Uterus (tissue), 3 donors: ENCODE measurements at regions not wholly inside any gene's neighbourhood (a gene's known extent, or its start where the extent isn't known, plus 50 kb on each side); places are given as distances from the start of the nearest gene placed in this dataset.

Experiments
- DNase-seq, 2 donors: peaks; one replicate each; pipeline ENCODE4 v3.0.0-alpha.2; 2019 to 2020
- H3K27ac ChIP-seq, 2 donors: fragments of 200-600 bp; sonication (generic); 1 replicate in 1 of 2; 2 replicates in 1 of 2; pipeline ENCODE4 v1.5.1; 2016 to 2018
- H3K27me3 ChIP-seq, 2 donors: fragments of 200-600 bp; sonication (generic); one replicate each; pipeline ENCODE4 v1.5.1; 2018 to 2019; ENCODE audit warnings: control low read depth in 1 of 2
- H3K36me3 ChIP-seq, 2 donors: fragments of 200-600 bp; sonication (generic); one replicate each; pipeline ENCODE4 v1.5.1; 2019; ENCODE audit warnings: control low read depth in 1 of 2
- H3K4me1 ChIP-seq, 2 donors: fragments of 200-600 bp; sonication (generic); one replicate each; pipeline ENCODE4 v1.5.1; 2018 to 2019; ENCODE audit warnings: control low read depth in 1 of 2
- H3K4me3 ChIP-seq, 2 donors: fragments of 200-600 bp; sonication (generic); 1 replicate in 1 of 2; 2 replicates in 1 of 2; pipeline ENCODE4 v1.5.1; 2018 to 2019; ENCODE audit warnings: mild to moderate bottlenecking in 1 of 2
- H3K9me3 ChIP-seq, 2 donors: fragments of 200-600 bp; sonication (generic); one replicate each; pipeline ENCODE4 v1.5.1; 2019; ENCODE audit warnings: control low read depth in 1 of 2
- POLR2A ChIP-seq, 2 donors: fragments of 450-650 bp; IDR thresholded peaks; one replicate each; pipeline ENCODE4 v1.6.1; 2016; ENCODE audit warnings: antibody characterized with exemption in 2 of 2, mild to moderate bottlenecking in 1 of 2, moderate library complexity in 1 of 2
- intact Hi-C: fragments of 100-400 bp; cut with DNase I; formaldehyde crosslinking; loops from one replicate; pipeline ENCODE4 v1.15.1; 2023; ENCODE audit warnings: low total_unique reads
- TF ChIP-seq, protein P1 (sequence below), 4 experiments: fragments of 200-600 bp in 2 of 4; fragments of 450-650 bp in 2 of 4; sonication (generic) in 2 of 4; IDR thresholded peaks; one replicate each; pipeline ENCODE4 v1.5.1; 2016 to 2019; ENCODE audit warnings: antibody characterized with exemption in 4 of 4, mild to moderate bottlenecking in 2 of 4, moderate library complexity in 1 of 4
- donor health status: DM: yes; HTN: yes; CAD: no.

GRCh38 chr10:10039595-10039994, 978.1 kb upstream of the CELF2 start:
- no peak for DNase-seq

DNA sequence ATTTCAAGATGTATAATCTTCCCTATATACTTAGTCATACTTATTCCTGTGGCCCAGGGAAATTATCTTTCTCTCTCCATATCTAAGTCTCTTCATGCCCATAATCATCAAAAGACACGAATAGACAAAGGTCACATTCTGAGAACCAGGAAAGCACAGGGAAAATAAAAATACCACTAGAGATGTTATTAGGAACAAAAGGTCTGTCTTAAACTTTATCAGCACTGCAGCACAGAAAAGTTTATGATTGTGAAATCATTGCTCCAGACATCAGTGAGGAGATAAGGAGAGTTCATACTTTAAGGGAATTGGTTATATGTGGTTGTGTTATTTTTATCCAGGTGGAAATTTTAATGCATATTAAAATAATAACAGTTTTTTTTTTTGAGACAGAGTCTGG, 974.6 kb upstream of the CELF2 start:
- Histone ChIP-seq H3K27ac (no peak overlapping the region), H3K4me3 (no peak overlapping the region), H3K4me1 (no peaks in the 10 kb centered on the region), H3K27me3 (no peaks in the 10 kb centered on the region), H3K9me3 (no peaks in the 10 kb centered on the region), H3K36me3 (no peaks in the 10 kb centered on the region)
- intact Hi-C loops: no loop called here
- no peak for TF ChIP-seq POLR2A (IDR thresholded peaks at IDR 0.05)
- TF ChIP-seq, protein P1, sequence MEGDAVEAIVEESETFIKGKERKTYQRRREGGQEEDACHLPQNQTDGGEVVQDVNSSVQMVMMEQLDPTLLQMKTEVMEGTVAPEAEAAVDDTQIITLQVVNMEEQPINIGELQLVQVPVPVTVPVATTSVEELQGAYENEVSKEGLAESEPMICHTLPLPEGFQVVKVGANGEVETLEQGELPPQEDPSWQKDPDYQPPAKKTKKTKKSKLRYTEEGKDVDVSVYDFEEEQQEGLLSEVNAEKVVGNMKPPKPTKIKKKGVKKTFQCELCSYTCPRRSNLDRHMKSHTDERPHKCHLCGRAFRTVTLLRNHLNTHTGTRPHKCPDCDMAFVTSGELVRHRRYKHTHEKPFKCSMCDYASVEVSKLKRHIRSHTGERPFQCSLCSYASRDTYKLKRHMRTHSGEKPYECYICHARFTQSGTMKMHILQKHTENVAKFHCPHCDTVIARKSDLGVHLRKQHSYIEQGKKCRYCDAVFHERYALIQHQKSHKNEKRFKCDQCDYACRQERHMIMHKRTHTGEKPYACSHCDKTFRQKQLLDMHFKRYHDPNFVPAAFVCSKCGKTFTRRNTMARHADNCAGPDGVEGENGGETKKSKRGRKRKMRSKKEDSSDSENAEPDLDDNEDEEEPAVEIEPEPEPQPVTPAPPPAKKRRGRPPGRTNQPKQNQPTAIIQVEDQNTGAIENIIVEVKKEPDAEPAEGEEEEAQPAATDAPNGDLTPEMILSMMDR (IDR thresholded peaks at IDR 0.05): no peak
- DNase-seq: no peak

More at GRCh38 chr10:10039595-10039994, 978.1 kb upstream of the CELF2 start:
- H3K27ac ChIP-seq: no peak overlapping the region
- no peak for TF ChIP-seq POLR2A (IDR thresholded peaks at IDR 0.05)
- TF ChIP-seq, protein P1 (IDR thresholded peaks at IDR 0.05): no peak
- no peak overlapping the region for H3K4me3 ChIP-seq
- H3K9me3 ChIP-seq: no peaks in the 10 kb centered on the region
- intact Hi-C loops: no loop called here
- no peaks in the 10 kb centered on the region for H3K4me1 ChIP-seq
- no peaks in the 10 kb centered on the region for H3K27me3 ChIP-seq
- no peaks in the 10 kb centered on the region for H3K36me3 ChIP-seq

- intact Hi-C loops: no loop called here
- no peaks in the 10 kb centered on the region for H3K27me3 ChIP-seq
- H3K36me3 ChIP-seq: no peaks in the 10 kb centered on the region
- no peak for DNase-seq
- no peak for TF ChIP-seq POLR2A (IDR thresholded peaks at IDR 0.05)
- TF ChIP-seq, protein P1 (IDR thresholded peaks at IDR 0.05): no peak
- H3K4me1 ChIP-seq: no peaks in the 10 kb centered on the region
- no peak overlapping the region for H3K27ac ChIP-seq
- no peak overlapping the region for H3K4me3 ChIP-seq
- no peaks in the 10 kb centered on the region for H3K9me3 ChIP-seq
These were observed 972.5 kb upstream of the CELF2 start for GRCh38 chr10:10044922-10045764.

DNA sequence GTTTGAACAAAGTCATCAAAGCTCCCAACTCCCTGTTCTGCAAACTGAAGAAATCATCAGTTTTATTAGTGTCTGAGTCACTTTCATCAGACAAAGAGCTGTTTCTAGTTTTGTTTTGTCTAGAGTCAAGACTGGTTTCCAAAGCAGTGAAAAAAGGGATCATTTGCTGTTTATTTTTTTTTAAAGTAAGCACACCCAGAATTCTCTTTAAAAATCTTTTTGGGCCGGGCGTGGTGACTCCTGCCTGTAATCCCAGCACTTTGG, 972.0 kb upstream of the CELF2 start:
- no peaks in the 10 kb centered on the region for H3K36me3 ChIP-seq
- H3K27me3 ChIP-seq: no peaks in the 10 kb centered on the region
- H3K27ac ChIP-seq: peak overlapping the region in 1 of 2 donors; percentile 7
- H3K9me3 ChIP-seq: no peaks in the 10 kb centered on the region
- intact Hi-C loops: no loop called here
- H3K4me1 ChIP-seq: no peaks in the 10 kb centered on the region
- DNase-seq: no peak
- TF ChIP-seq, protein P1 (IDR thresholded peaks at IDR 0.05): no peak
- no peak for TF ChIP-seq POLR2A (IDR thresholded peaks at IDR 0.05)
- H3K4me3 ChIP-seq: no peak overlapping the region

GRCh38 chr10:10047426-10047825, 970.2 kb upstream of the CELF2 start:
- no peaks in the 10 kb centered on the region for H3K9me3 ChIP-seq
- no peaks in the 10 kb centered on the region for H3K27me3 ChIP-seq
- DNase-seq: no peak
- no peaks in the 10 kb centered on the region for H3K36me3 ChIP-seq
- H3K27ac ChIP-seq: no peak overlapping the region
- intact Hi-C loops: no loop called here
- no peak overlapping the region for H3K4me3 ChIP-seq
- no peaks in the 10 kb centered on the region for H3K4me1 ChIP-seq
- TF ChIP-seq POLR2A (IDR thresholded peaks at IDR 0.05): no peak
- TF ChIP-seq, protein P1 (IDR thresholded peaks at IDR 0.05): no peak
